NCI-H187 treated with DMSO at 0.1 percent for 48 hours (cell line): ENCODE measurements at regions not wholly inside any gene's neighbourhood (a gene's known extent, or its start where the extent isn't known, plus 50 kb on each side); places are given as distances from the start of the nearest gene placed in this dataset.
"Not testable (repeated sequence)": the region's sequence is repeated elsewhere in the genome, so short reads cannot be mapped to it uniquely, and the experiment has no call there.

Source experiments
- DNase-seq: peaks from one replicate; lab custom pipeline; 2025; lab: John Stamatoyannopoulos, UW

DNA sequence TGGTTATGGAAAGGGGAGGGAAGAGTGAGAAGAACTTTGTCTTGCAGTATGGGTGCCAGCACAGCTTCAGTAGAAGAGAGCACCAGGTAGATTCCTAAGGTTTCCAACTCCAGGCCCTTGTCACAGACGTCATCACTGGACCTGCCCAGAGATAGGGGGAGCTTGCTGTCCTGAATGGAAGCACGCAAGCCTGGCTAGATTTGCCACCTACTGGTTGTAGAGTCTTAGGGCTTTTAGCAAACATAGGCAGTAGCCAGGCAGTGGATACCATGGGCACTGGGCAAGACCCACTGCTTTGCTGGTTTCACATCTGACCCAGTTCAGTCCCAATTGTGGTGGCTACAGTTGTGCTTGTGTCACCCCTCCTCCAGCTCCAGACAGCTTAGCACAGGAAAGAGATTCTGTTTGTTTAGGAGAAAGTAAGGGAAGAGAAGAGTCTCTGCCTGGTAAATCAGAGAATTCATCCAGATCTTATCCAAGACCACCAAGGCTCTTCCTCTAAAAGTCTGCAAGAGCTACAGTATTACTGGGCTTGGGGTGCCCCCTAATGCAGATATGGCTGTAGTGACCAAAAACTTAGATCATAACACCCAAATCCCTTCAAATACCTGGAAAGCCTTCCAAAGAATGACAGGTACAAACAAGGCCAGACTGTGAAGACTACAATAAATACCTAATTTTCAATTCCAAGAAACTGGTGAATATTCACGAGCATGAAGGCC lies 158.9 kb downstream of the HINT1 start:
- DNase-seq: no peak

DNA sequence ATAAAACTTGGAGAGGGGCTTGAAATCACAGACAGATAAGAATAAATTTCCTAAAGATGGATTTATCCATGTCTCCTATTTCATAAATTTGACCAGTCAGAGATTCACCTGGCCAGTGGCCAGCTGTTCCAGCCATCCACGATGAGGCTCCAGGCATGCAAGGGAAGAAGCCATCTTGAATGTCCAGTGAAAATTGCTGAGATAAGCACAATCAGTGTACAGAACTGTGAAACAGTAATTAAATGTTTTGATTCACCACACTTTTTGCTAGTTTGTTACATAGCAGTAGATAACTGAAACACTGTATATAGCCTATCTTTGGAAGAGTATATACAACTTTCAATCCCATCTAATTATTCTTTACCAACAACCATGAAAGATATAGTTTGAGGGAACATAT lies 163.5 kb downstream of the HINT1 start:
- no peak for DNase-seq

GRCh38 chr5:131000289-131000688 lies 164.8 kb downstream of the HINT1 start:
- DNase-seq: no peak

DNA sequence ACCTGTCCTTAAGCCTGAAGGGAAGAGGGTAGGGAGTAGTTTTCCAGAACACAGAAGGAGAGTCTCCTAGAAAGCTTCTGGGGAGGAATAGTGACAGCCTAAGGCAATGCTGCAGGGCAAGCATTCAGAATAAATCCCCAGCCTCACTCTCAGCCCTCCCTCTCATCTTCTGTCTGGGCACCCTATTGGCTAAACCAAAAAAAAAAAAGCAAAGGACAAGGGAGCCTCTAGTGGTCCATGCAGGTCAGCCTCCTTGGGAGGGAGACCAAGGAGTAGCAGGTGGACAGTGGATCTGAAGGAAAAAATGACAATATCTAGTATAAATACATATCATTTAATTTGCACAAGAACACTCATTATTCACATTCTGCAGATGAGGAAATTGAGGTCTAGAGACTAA lies 168.3 kb downstream of the HINT1 start:
- not testable (repeated sequence) for DNase-seq

- no peak for DNase-seq
Measured at GRCh38 chr5:130995851-130996250, 169.2 kb downstream of the HINT1 start.

- DNase-seq: no peak
Measured at GRCh38 chr5:130995254-130995515, 169.9 kb downstream of the HINT1 start.

DNA sequence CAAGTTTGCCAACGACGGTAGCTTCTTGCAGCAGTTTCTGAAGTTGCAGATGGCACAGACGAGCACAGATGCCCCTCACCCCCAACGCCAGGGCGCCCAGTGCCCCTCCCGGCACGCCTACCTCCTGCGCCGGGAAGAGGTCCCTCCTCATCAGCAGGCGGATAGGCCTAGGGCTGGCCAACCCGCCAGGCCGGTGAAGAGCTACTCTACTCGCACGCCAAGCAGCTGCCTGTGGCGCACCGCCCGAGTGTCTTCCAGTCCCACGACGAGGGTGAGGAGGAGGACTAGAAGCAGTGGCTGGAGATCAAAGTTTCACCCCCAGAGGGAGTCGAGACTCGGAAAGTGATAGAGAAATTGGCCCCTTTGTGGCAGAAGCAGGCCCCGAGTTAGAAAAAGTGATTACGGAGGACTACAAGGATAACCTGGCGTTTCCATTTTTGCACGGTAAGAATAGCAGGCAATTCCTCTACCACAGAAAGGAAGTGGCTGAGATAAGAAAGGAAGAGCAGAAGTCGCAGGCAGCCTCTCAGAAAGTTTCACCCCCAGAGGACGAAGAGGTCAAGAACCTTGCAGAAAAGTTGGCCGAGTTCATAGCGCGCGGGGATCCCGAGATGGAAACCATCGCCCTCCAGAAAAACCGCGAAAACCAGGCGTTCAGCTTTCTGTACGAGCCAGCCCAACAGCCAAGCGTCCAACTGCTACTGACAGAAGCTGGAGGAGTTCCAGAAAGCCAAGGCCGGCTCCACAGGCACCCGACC lies 170.4 kb downstream of the HINT1 start:
- no peak for DNase-seq

GRCh38 chr5:130992621-130993020 lies 172.4 kb downstream of the HINT1 start:
- no peak for DNase-seq

DNA sequence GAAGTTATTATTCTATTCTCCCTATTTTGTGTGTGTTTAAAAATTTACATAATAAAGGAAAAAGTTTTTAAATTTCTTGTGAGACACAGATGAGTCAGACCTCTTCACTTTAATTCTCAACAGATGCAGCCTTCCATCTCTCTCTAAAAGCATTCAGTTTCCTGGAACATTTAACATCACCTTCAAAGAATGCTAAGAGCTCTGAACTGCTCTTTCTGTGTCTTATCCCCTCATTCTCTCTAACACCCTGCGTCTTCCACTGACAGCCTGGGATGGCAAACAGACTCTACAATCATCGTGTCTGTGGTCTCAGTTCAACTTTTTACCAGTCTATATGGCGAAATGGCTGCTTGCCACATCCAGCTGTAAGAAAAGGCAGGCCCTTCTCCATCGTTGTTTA lies 173.0 kb downstream of the HINT1 start:
- no peak for DNase-seq

GRCh38 chr5:130985776-130986175 lies 179.3 kb downstream of the HINT1 start:
- DNase-seq: no peak

- DNase-seq: no peak
Measured at GRCh38 chr5:130981663-130982062, 183.4 kb downstream of the HINT1 start.

DNA sequence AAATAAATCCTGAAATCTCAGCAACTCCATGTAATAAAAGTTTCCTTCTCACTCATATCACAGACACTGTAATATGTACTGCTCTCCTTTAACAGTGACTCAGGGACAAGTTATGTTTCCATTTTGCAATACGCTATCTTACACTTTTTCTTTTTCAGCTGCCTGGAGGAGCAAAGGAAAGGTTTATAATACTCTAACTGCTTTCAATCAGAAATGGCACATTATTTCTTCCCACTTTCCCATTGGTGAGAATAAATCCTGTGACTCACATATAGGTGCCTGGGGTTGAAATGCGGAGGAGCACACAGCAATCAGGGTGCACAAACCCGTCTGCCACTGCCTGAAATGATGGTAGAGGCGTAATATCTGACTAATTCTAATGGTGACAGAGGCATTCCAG lies 186.6 kb downstream of the HINT1 start:
- DNase-seq: no peak

- no peak for DNase-seq
Measured at GRCh38 chr5:130976493-130976892, 188.6 kb downstream of the HINT1 start.

GRCh38 chr5:130975847-130976246 lies 189.2 kb downstream of the HINT1 start:
- DNase-seq: no peak

GRCh38 chr5:130975299-130975698 lies 189.8 kb downstream of the HINT1 start:
- no peak for DNase-seq

DNA sequence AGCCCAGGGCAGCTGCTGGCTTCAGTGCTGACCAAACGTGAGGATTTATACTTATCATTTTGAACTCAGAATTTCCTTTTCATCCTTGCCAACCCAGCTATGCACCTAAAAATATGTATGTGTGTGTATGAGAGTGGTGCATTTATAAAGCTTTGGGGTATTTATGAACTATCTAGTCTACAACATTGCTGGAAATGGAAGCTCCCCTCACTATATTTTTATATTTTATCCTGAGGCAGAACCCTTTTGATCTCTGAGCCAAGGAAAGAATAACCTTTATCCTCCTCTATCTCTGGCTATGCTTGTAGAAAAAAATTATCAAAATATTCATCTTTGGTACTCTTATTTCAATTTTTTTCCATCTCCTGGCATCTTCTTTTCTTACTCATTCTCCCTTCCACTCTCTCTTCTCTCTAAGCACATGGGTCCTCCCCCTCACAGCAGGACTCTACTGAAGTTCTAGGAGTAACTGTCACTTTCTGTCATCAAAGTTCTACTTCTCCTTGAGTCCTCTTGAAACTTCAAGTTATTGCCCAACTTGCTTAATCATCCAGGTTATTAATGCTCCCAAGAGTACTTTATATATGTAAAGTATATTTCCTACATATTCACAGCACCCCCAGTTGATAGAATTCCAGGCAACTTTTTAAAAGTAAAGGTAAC lies 190.9 kb downstream of the HINT1 start:
- no peak for DNase-seq

GRCh38 chr5:130966990-130967525 lies 198.0 kb downstream of the HINT1 start:
- no peak for DNase-seq

DNA sequence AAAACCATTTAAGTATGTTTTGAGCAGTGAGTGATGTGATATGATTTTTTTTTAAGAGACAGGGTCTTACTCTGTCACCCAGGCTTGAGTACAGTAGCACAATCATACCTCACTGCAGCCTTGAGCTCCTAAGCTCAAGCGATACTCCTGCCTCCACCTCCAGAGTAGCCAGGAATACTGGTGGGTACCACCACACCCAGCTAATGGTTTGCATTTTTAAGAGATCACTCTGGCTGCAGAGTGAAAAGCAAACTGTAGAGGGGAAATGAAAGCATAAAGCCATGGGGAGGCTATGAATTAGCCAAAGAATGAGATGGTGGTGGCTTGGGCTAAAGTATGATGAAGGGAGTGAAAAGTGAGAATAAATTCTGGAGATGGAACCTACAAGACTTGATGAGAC lies 199.1 kb downstream of the HINT1 start:
- no peak for DNase-seq

GRCh38 chr5:130965360-130965759 lies 199.7 kb downstream of the HINT1 start:
- no peak for DNase-seq

GRCh38 chr5:130964231-130965202 lies 200.5 kb downstream of the HINT1 start:
- no peak for DNase-seq

DNA sequence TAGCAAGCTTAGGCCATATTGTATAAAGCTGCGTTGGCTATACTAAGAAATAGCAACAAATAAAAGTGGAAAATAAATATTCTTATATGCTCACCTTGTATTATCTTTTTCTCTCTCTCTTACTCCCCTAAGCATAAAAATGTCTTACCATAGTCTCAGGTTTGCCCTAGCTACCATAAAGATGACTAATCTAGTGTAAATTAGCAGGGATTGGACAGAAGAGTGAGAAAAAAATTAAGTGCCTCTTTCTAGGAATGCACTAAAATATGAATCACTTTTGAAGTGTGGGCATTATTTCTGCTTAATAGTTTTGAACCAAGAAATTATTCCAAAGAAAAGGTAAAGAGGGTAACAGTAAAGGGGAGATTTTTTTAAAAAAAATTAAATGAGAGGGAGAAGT lies 201.3 kb downstream of the HINT1 start:
- no peak for DNase-seq

DNA sequence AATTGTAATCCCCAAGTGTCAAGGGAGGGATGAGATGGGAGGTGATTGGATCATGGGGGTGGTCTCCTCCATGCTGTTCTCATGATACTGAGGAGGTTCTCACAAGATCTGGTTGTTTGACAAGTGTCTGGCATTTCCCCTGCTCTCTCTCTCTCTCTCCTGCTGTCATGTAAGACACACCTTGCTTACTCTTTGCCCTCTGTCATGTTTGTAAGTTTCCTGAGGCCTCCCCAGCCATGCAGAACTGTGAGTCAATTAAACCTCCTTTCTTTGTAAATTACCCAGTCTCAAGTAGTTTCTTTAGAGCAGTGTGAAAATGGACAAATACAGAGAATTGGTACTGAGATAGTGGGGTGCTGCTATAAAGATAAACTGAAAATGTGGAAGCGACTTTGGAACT lies 207.9 kb downstream of the HINT1 start:
- DNase-seq: no peak
